ENCODE measurements at regions not wholly inside any gene's neighbourhood (a gene's known extent, or its start where the extent isn't known, plus 50 kb on each side); places are given as distances from the start of the nearest gene placed in this dataset.
"Not testable (repeated sequence)": the region's sequence is repeated elsewhere in the genome, so short reads cannot be mapped to it uniquely, and the experiment has no call there.

- H3K9me3 Mint-ChIP-seq; H3K27ac Mint-ChIP-seq; CTCF ChIA-PET; H3K36me3 Mint-ChIP-seq (ENCODE audit: low read depth); H3K4me1 Mint-ChIP-seq; H3K4me3 Mint-ChIP-seq; H3K27me3 Mint-ChIP-seq; DNase-seq: not testable (repeated sequence)
- POLR2A ChIA-PET: interaction anchor here (0.7 kb wide), 1 partner anchor 1233 kb away, joined by 3 read pairs; no protein-coding TSS in a partner anchor
These were observed 105.1 kb downstream of the ZNF486 start for GRCh38 chr19:20271927-20272626.

GRCh38 chr19:20271215-20271926, 104.4 kb downstream of the ZNF486 start:
- no peak overlapping the region for H3K4me3 Mint-ChIP-seq
- no peak for DNase-seq
- no peaks in the 10 kb centered on the region for H3K36me3 Mint-ChIP-seq (ENCODE audit: low read depth)
- no peaks in the 10 kb centered on the region for H3K27me3 Mint-ChIP-seq
- ChIA-PET CTCF (no interaction called here), POLR2A (interaction anchor here (0.7 kb wide), 1 partner anchor 1234 kb away, joined by 3 read pairs; no protein-coding TSS in a partner anchor)
- H3K9me3 Mint-ChIP-seq: peaks cover 9% of the 10 kb centered on the region
- no peak overlapping the region for H3K27ac Mint-ChIP-seq
- no peaks in the 10 kb centered on the region for H3K4me1 Mint-ChIP-seq

GRCh38 chr19:20269461-20269860, 102.4 kb downstream of the ZNF486 start:
- Mint-ChIP-seq H3K27me3 (no peaks in the 10 kb centered on the region), H3K36me3 (ENCODE audit: low read depth) (no peaks in the 10 kb centered on the region), H3K4me1 (no peaks in the 10 kb centered on the region), H3K4me3 (no peak overlapping the region), H3K27ac (no peak overlapping the region), H3K9me3 (peaks cover 3% of the 10 kb centered on the region)
- CTCF ChIA-PET: no interaction called here
- POLR2A ChIA-PET: no interaction called here
- no peak for DNase-seq

- H3K36me3 Mint-ChIP-seq (ENCODE audit: low read depth); H3K4me1 Mint-ChIP-seq; POLR2A ChIA-PET; DNase-seq; H3K27ac Mint-ChIP-seq; H3K27me3 Mint-ChIP-seq; H3K4me3 Mint-ChIP-seq; CTCF ChIA-PET: not testable (repeated sequence)
- peaks cover 29% of the 10 kb centered on the region for H3K9me3 Mint-ChIP-seq
These were observed 94.5 kb downstream of the ZNF486 start for GRCh38 chr19:20261513-20261912.

- H3K36me3 Mint-ChIP-seq (ENCODE audit: low read depth); DNase-seq; CTCF ChIA-PET; POLR2A ChIA-PET; H3K27me3 Mint-ChIP-seq; H3K4me1 Mint-ChIP-seq; H3K27ac Mint-ChIP-seq; H3K4me3 Mint-ChIP-seq: not testable (repeated sequence)
- peaks cover 29% of the 10 kb centered on the region for H3K9me3 Mint-ChIP-seq
These were observed 93.7 kb downstream of the ZNF486 start for GRCh38 chr19:20260738-20261137.

GRCh38 chr19:20259615-20260014, 92.6 kb downstream of the ZNF486 start:
- CTCF ChIA-PET: no interaction called here
- peaks cover 29% of the 10 kb centered on the region for H3K9me3 Mint-ChIP-seq
- no peak overlapping the region for H3K4me3 Mint-ChIP-seq
- POLR2A ChIA-PET: no interaction called here
- H3K27me3 Mint-ChIP-seq: no peaks in the 10 kb centered on the region
- no peaks in the 10 kb centered on the region for H3K4me1 Mint-ChIP-seq
- no peaks in the 10 kb centered on the region for H3K36me3 Mint-ChIP-seq (ENCODE audit: low read depth)
- DNase-seq: no peak
- no peak overlapping the region for H3K27ac Mint-ChIP-seq

GRCh38 chr19:20256606-20257005, 89.6 kb downstream of the ZNF486 start:
- ChIA-PET CTCF (no interaction called here), POLR2A (no interaction called here)
- Mint-ChIP-seq H3K4me1 (no peaks in the 10 kb centered on the region), H3K36me3 (ENCODE audit: low read depth) (no peaks in the 10 kb centered on the region), H3K27ac (no peak overlapping the region), H3K4me3 (no peak overlapping the region), H3K9me3 (peaks cover 28% of the 10 kb centered on the region), H3K27me3 (no peaks in the 10 kb centered on the region)
- no peak for DNase-seq

GRCh38 chr19:20254121-20254520, 87.1 kb downstream of the ZNF486 start:
- H3K36me3 Mint-ChIP-seq (ENCODE audit: low read depth): no peaks in the 10 kb centered on the region
- H3K27me3 Mint-ChIP-seq: no peaks in the 10 kb centered on the region
- H3K27ac Mint-ChIP-seq: no peak overlapping the region
- no peak overlapping the region for H3K4me3 Mint-ChIP-seq
- peaks cover 22% of the 10 kb centered on the region for H3K9me3 Mint-ChIP-seq
- no peak for DNase-seq
- H3K4me1 Mint-ChIP-seq: no peaks in the 10 kb centered on the region
- ChIA-PET POLR2A (no interaction called here), CTCF (no interaction called here)

- no peak for DNase-seq
- H3K4me3 Mint-ChIP-seq: no peak overlapping the region
- no peaks in the 10 kb centered on the region for H3K36me3 Mint-ChIP-seq (ENCODE audit: low read depth)
- H3K9me3 Mint-ChIP-seq: peaks cover 7% of the 10 kb centered on the region
- no peaks in the 10 kb centered on the region for H3K4me1 Mint-ChIP-seq
- no peaks in the 10 kb centered on the region for H3K27me3 Mint-ChIP-seq
- ChIA-PET POLR2A (no interaction called here), CTCF (no interaction called here)
- no peak overlapping the region for H3K27ac Mint-ChIP-seq
These were observed 85.6 kb downstream of the ZNF486 start for GRCh38 chr19:20252613-20253012.

- no peak overlapping the region for H3K27ac Mint-ChIP-seq
- H3K27me3 Mint-ChIP-seq: no peaks in the 10 kb centered on the region
- no peak overlapping the region for H3K4me3 Mint-ChIP-seq
- DNase-seq: no peak
- H3K4me1 Mint-ChIP-seq: no peaks in the 10 kb centered on the region
- no peaks in the 10 kb centered on the region for H3K36me3 Mint-ChIP-seq (ENCODE audit: low read depth)
- CTCF ChIA-PET: no interaction called here
- peaks cover 4% of the 10 kb centered on the region for H3K9me3 Mint-ChIP-seq
- POLR2A ChIA-PET: no interaction called here
These were observed 83.6 kb downstream of the ZNF486 start for GRCh38 chr19:20250627-20251026.

GRCh38 chr19:20250121-20250520, 83.1 kb downstream of the ZNF486 start:
- CTCF ChIA-PET: no interaction called here
- no peak overlapping the region for H3K27ac Mint-ChIP-seq
- no peaks in the 10 kb centered on the region for H3K27me3 Mint-ChIP-seq
- POLR2A ChIA-PET: no interaction called here
- H3K9me3 Mint-ChIP-seq: peaks cover 4% of the 10 kb centered on the region
- no peak for DNase-seq
- H3K36me3 Mint-ChIP-seq (ENCODE audit: low read depth): no peaks in the 10 kb centered on the region
- no peaks in the 10 kb centered on the region for H3K4me1 Mint-ChIP-seq
- H3K4me3 Mint-ChIP-seq: no peak overlapping the region
